CD4-positive, alpha-beta T cell (primary cell): ENCODE measurements at regions not wholly inside any gene's neighbourhood (a gene's known extent, or its start where the extent isn't known, plus 50 kb on each side); places are given as distances from the start of the nearest gene placed in this dataset.

Experiments used
- ATAC-seq: fragments of 200-7000 bp; cut with Tn5 transposase; one replicate; pipeline ENCODE4 v1.10.0; 2022; ENCODE audit warnings: mild to moderate bottlenecking; ENCODE audit not compliant: poor library complexity
- CTCF ChIA-PET: fragments of 350-600 bp; sonication (Branson Sonifier 250); formaldehyde crosslinking; loops from one replicate; lab custom pipeline; 2021; ENCODE audit warnings: antibody characterized with exemption, inconsistent platforms; lab: Charles Lee
- POLR2A ChIA-PET: fragments of 350-600 bp; sonication (Branson Sonifier 250); formaldehyde crosslinking; loops from one replicate; lab custom pipeline; 2021; ENCODE audit warnings: antibody characterized with exemption, inconsistent platforms; lab: Charles Lee
- DNase-seq, 14 experiments: peaks; one replicate each; pipeline ENCODE4 v3.0.0-alpha.2; 2013 to 2020; ENCODE audit warnings: mixed read lengths in 2 of 14
- H3K27ac ChIP-seq, 2 donors: one replicate each; pipeline versions ENCODE4 v1.5.1 to v1.7.0; 2013; ENCODE audit warnings: low read length in 2 of 2, low read depth in 1 of 2, mild to moderate bottlenecking in 1 of 2
- H3K27me3 ChIP-seq, 2 experiments: 1 replicate in 1 of 2; 2 replicates in 1 of 2; pipeline versions ENCODE4 v1.6.1 to v1.7.0; 2013; ENCODE audit warnings: low read length in 2 of 2, control low read depth in 1 of 2, mild to moderate bottlenecking in 1 of 2, moderate library complexity in 1 of 2; ENCODE audit not compliant: insufficient read depth in 2 of 2, control insufficient read depth in 1 of 2
- H3K36me3 ChIP-seq: one replicate; pipeline ENCODE4 v1.6.1; 2013; ENCODE audit warnings: low read length, control low read depth; ENCODE audit not compliant: insufficient read depth
- H3K4me1 ChIP-seq: one replicate; pipeline ENCODE4 v1.6.1; 2013; ENCODE audit warnings: low read length, control low read depth; ENCODE audit not compliant: insufficient read depth
- H3K4me3 ChIP-seq: one replicate; pipeline ENCODE4 v1.5.1; 2013; ENCODE audit warnings: mild to moderate bottlenecking, low read length, moderate library complexity
- H3K9me3 ChIP-seq, 2 experiments: 1 replicate in 1 of 2; 2 replicates in 1 of 2; pipeline versions ENCODE4 v1.6.1 to v1.7.0; 2013; ENCODE audit warnings: low read length in 2 of 2, mild to moderate bottlenecking in 2 of 2, control low read depth in 1 of 2, moderate library complexity in 1 of 2; ENCODE audit not compliant: control insufficient read depth in 1 of 2, insufficient read depth in 1 of 2
- H3K27ac Mint-ChIP-seq: one replicate; pipeline ENCODE4 v1.8.0; 2020; ENCODE audit warnings: mixed read lengths
- H3K27me3 Mint-ChIP-seq: one replicate; pipeline ENCODE4 v1.8.0; 2021; ENCODE audit warnings: mixed read lengths
- H3K36me3 Mint-ChIP-seq: one replicate; pipeline ENCODE4 v1.8.0; 2021; ENCODE audit warnings: low read depth, mixed read lengths
- H3K4me1 Mint-ChIP-seq: one replicate; pipeline ENCODE4 v1.8.0; 2021; ENCODE audit warnings: low read depth, mixed read lengths
- H3K4me3 Mint-ChIP-seq: one replicate; pipeline ENCODE4 v1.8.0; 2020; ENCODE audit warnings: mild to moderate bottlenecking, mixed read lengths
- H3K9me3 Mint-ChIP-seq: one replicate; pipeline ENCODE4 v1.8.0; 2020; ENCODE audit warnings: mixed read lengths
- intact Hi-C, 2 experiments: fragments of 100-400 bp; cut with DNase I in 1 of 2; cut with micrococcal nuclease in 1 of 2; formaldehyde crosslinking; loops; one replicate each; pipeline versions ENCODE4 v1.15.1 to v1.9.0; 2023 to 2025; cut with DNase I, micrococcal nuclease
- TF ChIP-seq, protein P1 (sequence below): fragments of 200-600 bp; IDR thresholded peaks from one replicate; pipeline ENCODE4 v1.8.0; 2022; ENCODE audit warnings: antibody characterized with exemption, mild to moderate bottlenecking

DNA sequence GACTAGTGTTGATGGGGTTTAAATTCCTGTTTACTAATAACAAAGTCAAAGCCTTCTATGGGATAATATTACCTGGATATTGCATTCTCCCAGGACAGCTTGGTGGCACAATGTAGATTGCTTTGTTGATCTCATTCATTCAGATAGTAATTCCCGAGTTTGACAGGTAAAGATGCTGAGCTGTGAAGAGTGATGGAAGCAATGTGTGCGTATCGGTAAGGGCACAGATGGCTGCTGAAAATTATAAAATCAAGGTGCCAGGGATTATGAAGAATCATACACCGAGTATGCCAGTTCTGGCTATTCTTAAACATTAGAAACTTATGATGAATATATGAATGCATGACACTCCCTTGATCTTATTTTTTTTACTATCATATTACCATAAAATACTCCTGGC is 100.6 kb upstream of the CNTNAP4 start:
- no peaks in the 10 kb centered on the region for H3K36me3 Mint-ChIP-seq
- POLR2A ChIA-PET, result no interaction called here

DNA sequence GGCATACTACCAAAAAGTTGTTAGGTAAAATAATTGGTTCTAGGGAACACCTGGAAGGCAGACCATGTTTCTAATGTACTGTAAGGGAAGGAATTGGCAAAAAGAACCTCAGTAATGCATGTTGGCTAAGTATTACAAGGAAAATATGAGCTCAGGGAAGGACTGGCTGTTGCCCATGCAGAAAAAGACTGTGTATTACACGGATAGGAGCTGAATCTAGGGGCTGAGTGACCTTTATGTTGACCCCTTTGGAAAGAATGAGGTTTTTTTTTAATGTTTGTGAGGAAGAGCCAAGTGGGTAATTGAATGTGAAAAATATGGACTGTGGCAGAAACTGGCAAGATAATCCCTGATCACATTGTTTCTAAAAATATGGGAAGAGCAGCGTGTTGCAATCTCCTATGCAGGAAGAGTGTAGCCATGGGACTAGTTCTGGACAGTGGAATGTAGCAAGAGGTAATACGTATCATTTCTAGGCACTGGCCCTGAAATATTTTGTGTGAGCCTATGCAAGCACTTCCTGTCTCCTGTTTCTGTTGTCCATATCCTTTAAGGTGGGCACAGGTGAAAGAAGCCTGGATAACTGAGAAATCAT is 95.1 kb upstream of the CNTNAP4 start:
- TF ChIP-seq, protein P1, sequence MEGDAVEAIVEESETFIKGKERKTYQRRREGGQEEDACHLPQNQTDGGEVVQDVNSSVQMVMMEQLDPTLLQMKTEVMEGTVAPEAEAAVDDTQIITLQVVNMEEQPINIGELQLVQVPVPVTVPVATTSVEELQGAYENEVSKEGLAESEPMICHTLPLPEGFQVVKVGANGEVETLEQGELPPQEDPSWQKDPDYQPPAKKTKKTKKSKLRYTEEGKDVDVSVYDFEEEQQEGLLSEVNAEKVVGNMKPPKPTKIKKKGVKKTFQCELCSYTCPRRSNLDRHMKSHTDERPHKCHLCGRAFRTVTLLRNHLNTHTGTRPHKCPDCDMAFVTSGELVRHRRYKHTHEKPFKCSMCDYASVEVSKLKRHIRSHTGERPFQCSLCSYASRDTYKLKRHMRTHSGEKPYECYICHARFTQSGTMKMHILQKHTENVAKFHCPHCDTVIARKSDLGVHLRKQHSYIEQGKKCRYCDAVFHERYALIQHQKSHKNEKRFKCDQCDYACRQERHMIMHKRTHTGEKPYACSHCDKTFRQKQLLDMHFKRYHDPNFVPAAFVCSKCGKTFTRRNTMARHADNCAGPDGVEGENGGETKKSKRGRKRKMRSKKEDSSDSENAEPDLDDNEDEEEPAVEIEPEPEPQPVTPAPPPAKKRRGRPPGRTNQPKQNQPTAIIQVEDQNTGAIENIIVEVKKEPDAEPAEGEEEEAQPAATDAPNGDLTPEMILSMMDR, result no peak
- H3K9me3 Mint-ChIP-seq, result peaks cover 10% of the 10 kb centered on the region
- H3K4me3 Mint-ChIP-seq, result no peak overlapping the region
- Histone ChIP-seq H3K4me1 (no peaks in the 10 kb centered on the region), H3K27ac (no peak overlapping the region), H3K4me3 (no peak overlapping the region), H3K9me3 (peaks cover 5 to 7% of the 10 kb centered on the region in 2 experiments), H3K27me3 (no peaks in the 10 kb centered on the region), H3K36me3 (no peaks in the 10 kb centered on the region)
- CTCF ChIA-PET, result no interaction called here
- H3K4me1 Mint-ChIP-seq, result no peaks in the 10 kb centered on the region
- ATAC-seq (no peak), DNase-seq (no peak)
- POLR2A ChIA-PET, result no interaction called here
- H3K27ac Mint-ChIP-seq, result no peak overlapping the region
- H3K27me3 Mint-ChIP-seq, result no peaks in the 10 kb centered on the region
- intact Hi-C loops, result no loop called here
- H3K36me3 Mint-ChIP-seq, result no peaks in the 10 kb centered on the region

More for the DNA sequence above, 100.6 kb upstream of the CNTNAP4 start:
- Histone ChIP-seq H3K9me3 (peaks cover 0 to 6% of the 10 kb centered on the region in 2 experiments), H3K4me3 (no peak overlapping the region), H3K27ac (no peak overlapping the region), H3K4me1 (no peaks in the 10 kb centered on the region), H3K36me3 (no peaks in the 10 kb centered on the region), H3K27me3 (no peaks in the 10 kb centered on the region)
- DNase-seq (no peak), ATAC-seq (no peak)
- peaks cover 6% of the 10 kb centered on the region for H3K9me3 Mint-ChIP-seq
- no peaks in the 10 kb centered on the region for H3K27me3 Mint-ChIP-seq
- no peaks in the 10 kb centered on the region for H3K4me1 Mint-ChIP-seq
- H3K27ac Mint-ChIP-seq, result no peak overlapping the region
- H3K4me3 Mint-ChIP-seq, result no peak overlapping the region
- CTCF ChIA-PET, result no interaction called here
- TF ChIP-seq, protein P1, result no peak
- intact Hi-C loops, result no loop called here

DNA sequence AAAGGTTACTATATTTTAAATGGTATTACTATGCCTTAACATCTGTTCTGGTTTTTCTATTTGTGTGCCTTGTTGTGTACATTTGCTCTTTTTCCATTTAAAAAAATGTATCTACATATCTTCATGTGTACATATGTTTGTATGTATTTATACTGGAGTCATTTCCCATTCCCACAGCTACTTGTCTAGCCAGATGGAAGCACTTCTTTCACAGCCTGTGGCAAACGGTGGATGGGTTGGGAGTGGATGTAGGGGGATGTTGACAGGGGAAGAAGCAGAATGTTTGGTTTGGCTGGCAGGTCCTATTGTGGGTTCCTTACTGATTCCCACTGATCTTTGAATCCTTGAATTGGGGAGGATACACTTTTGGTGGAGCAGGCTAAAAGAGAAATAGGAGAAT is 93.6 kb upstream of the CNTNAP4 start:
- H3K9me3 Mint-ChIP-seq, result peaks cover 15% of the 10 kb centered on the region
- POLR2A ChIA-PET, result no interaction called here
- DNase-seq, result no peak
- H3K4me3 Mint-ChIP-seq, result no peak overlapping the region
- CTCF ChIA-PET, result no interaction called here
- H3K27ac Mint-ChIP-seq, result no peak overlapping the region
- no peak for ATAC-seq
- intact Hi-C loops, result no loop called here
- TF ChIP-seq, protein P1, result no peak
- Histone ChIP-seq H3K36me3 (no peaks in the 10 kb centered on the region), H3K4me3 (no peak overlapping the region), H3K27me3 (no peaks in the 10 kb centered on the region), H3K9me3 (peaks cover 5 to 17% of the 10 kb centered on the region in 2 experiments), H3K27ac (no peak overlapping the region), H3K4me1 (no peaks in the 10 kb centered on the region)
- H3K4me1 Mint-ChIP-seq, result no peaks in the 10 kb centered on the region
- H3K36me3 Mint-ChIP-seq, result no peaks in the 10 kb centered on the region
- no peaks in the 10 kb centered on the region for H3K27me3 Mint-ChIP-seq
